ENCODE measurements at regions not wholly inside any gene's neighbourhood (a gene's known extent, or its start where the extent isn't known, plus 50 kb on each side); places are given as distances from the start of the nearest gene placed in this dataset.
"Not testable (repeated sequence)": the region's sequence is repeated elsewhere in the genome, so short reads cannot be mapped to it uniquely, and the experiment has no call there.

- Histone ChIP-seq H3K4me1 (ENCODE audit: control insufficient read depth in 2 of 3, insufficient read depth in 2 of 3, low read depth in 1 of 3, low read length in 3 of 3) (no peaks in the 10 kb centered on the region), H3K27me3 (ENCODE audit: control insufficient read depth, insufficient read depth, low read length) (no peaks in the 10 kb centered on the region), H3K36me3 (ENCODE audit: control insufficient read depth in 2 of 3, insufficient read depth in 3 of 3, low read length in 3 of 3) (no peaks in the 10 kb centered on the region), H3K4me3 (ENCODE audit: low read length in 3 of 3) (no peak overlapping the region), H3K9ac (ENCODE audit: low read length in 3 of 3) (no peak overlapping the region), H3K27ac (ENCODE audit: low read depth in 2 of 2, low read length in 2 of 2) (no peak overlapping the region), H3K9me3 (ENCODE audit: control insufficient read depth in 2 of 3, insufficient read depth in 1 of 3, low read length in 3 of 3) (no peaks in the 10 kb centered on the region)
- TF ChIP-seq CTCF (IDR thresholded peaks at IDR 0.05; ENCODE audit: borderline replicate concordance, extremely low read depth, insufficient read depth): no peak
- intact Hi-C loops (cut with DNase I): no loop called here
- DNase-seq (peak in 1 of 5 donors; percentile 3), FAIRE-seq (no peak)
These were observed 963.3 kb downstream of the TRAM1L1 start for GRCh38 chr4:116122124-116122523.

GRCh38 chr4:116118221-116118620, 967.2 kb downstream of the TRAM1L1 start:
- no peak for FAIRE-seq
- intact Hi-C loops (cut with DNase I): no loop called here

GRCh38 chr4:116112861-116113260, 972.5 kb downstream of the TRAM1L1 start:
- not testable (repeated sequence) for H3K4me3 ChIP-seq (ENCODE audit: low read length in 3 of 3)

More at GRCh38 chr4:116118221-116118620, 967.2 kb downstream of the TRAM1L1 start:
- Histone ChIP-seq H3K27me3 (ENCODE audit: control insufficient read depth, insufficient read depth, low read length) (no peaks in the 10 kb centered on the region), H3K36me3 (ENCODE audit: control insufficient read depth in 2 of 3, insufficient read depth in 3 of 3, low read length in 3 of 3) (no peaks in the 10 kb centered on the region), H3K4me3 (ENCODE audit: low read length in 3 of 3) (no peak overlapping the region), H3K4me1 (ENCODE audit: control insufficient read depth in 2 of 3, insufficient read depth in 2 of 3, low read depth in 1 of 3, low read length in 3 of 3) (no peaks in the 10 kb centered on the region), H3K27ac (ENCODE audit: low read depth in 2 of 2, low read length in 2 of 2) (no peak overlapping the region), H3K9ac (ENCODE audit: low read length in 3 of 3) (no peak overlapping the region), H3K9me3 (ENCODE audit: control insufficient read depth in 2 of 3, insufficient read depth in 1 of 3, low read length in 3 of 3) (peaks cover 0 to 3% (median 0%) of the 10 kb centered on the region in 3 donors)
- no peak for TF ChIP-seq CTCF (IDR thresholded peaks at IDR 0.05; ENCODE audit: borderline replicate concordance, extremely low read depth, insufficient read depth)
- no peak for DNase-seq

GRCh38 chr4:116110713-116111112, 974.7 kb downstream of the TRAM1L1 start:
- no peak for DNase-seq
- FAIRE-seq: no peak
- intact Hi-C loops (cut with DNase I): no loop called here
- Histone ChIP-seq H3K36me3 (ENCODE audit: control insufficient read depth in 2 of 3, insufficient read depth in 3 of 3, low read length in 3 of 3) (no peaks in the 10 kb centered on the region), H3K27ac (ENCODE audit: low read depth in 2 of 2, low read length in 2 of 2) (no peak overlapping the region), H3K9me3 (ENCODE audit: control insufficient read depth in 2 of 3, insufficient read depth in 1 of 3, low read length in 3 of 3) (peaks cover 0 to 3% (median 0%) of the 10 kb centered on the region in 3 donors), H3K27me3 (ENCODE audit: control insufficient read depth, insufficient read depth, low read length) (no peaks in the 10 kb centered on the region), H3K4me1 (ENCODE audit: control insufficient read depth in 2 of 3, insufficient read depth in 2 of 3, low read depth in 1 of 3, low read length in 3 of 3) (no peaks in the 10 kb centered on the region), H3K4me3 (ENCODE audit: low read length in 3 of 3) (no peak overlapping the region), H3K9ac (ENCODE audit: low read length in 3 of 3) (no peak overlapping the region)
- no peak for TF ChIP-seq CTCF (IDR thresholded peaks at IDR 0.05; ENCODE audit: borderline replicate concordance, extremely low read depth, insufficient read depth)

More at GRCh38 chr4:116112861-116113260, 972.5 kb downstream of the TRAM1L1 start:
- H3K36me3 ChIP-seq (ENCODE audit: control insufficient read depth in 2 of 3, insufficient read depth in 3 of 3, low read length in 3 of 3); H3K4me1 ChIP-seq (ENCODE audit: control insufficient read depth in 2 of 3, insufficient read depth in 2 of 3, low read depth in 1 of 3, low read length in 3 of 3); H3K9me3 ChIP-seq (ENCODE audit: control insufficient read depth in 2 of 3, insufficient read depth in 1 of 3, low read length in 3 of 3); intact Hi-C loops (cut with DNase I); H3K27me3 ChIP-seq (ENCODE audit: control insufficient read depth, insufficient read depth, low read length); FAIRE-seq; H3K9ac ChIP-seq (ENCODE audit: low read length in 3 of 3); H3K27ac ChIP-seq (ENCODE audit: low read depth in 2 of 2, low read length in 2 of 2); DNase-seq: not testable (repeated sequence)

Measured in kidney (tissue), 13 donors.